ENCODE measurements at regions not wholly inside any gene's neighbourhood (a gene's known extent, or its start where the extent isn't known, plus 50 kb on each side); places are given as distances from the start of the nearest gene placed in this dataset.
"Not testable (repeated sequence)": the region's sequence is repeated elsewhere in the genome, so short reads cannot be mapped to it uniquely, and the experiment has no call there.

DNA sequence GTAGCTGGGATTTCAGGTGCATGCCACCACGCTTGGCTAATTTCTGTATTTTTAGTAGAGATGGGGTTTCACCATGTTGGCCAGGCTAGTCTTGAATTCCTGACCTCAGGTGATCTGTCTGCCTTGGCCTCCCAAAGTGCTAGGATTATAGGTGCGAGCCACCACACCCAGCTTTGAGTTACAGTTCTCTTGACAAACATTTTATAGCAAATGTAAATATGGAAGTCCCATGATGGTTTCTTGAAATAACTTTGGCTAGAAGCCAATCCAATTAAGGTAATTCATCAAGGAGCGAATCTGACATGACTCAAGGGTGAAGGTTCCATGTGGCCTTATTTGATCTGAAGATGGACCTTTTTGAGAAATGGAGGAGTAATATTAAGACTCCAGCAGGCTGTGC lies 76.2 kb upstream of the RFLNA start:
- not testable (repeated sequence) for TF ChIP-seq POLR2AphosphoS5 (IDR thresholded peaks at IDR 0.05; ENCODE audit: borderline replicate concordance, low read depth, low read length); EZH2 (IDR thresholded peaks at IDR 0.05); FOXP2 (optimal IDR thresholded peaks at IDR 0.05; ENCODE audit: control extremely low read depth, extremely low read length, insufficient read depth)
